ENCODE measurements at regions not wholly inside any gene's neighbourhood (a gene's known extent, or its start where the extent isn't known, plus 50 kb on each side); places are given as distances from the start of the nearest gene placed in this dataset.

- no peak overlapping the region for H3K4me3 ChIP-seq
- H3K27ac ChIP-seq: no peak overlapping the region
Observed at GRCh38 chr7:21370283-21370982, 57.5 kb upstream of the SP4 start.

DNA sequence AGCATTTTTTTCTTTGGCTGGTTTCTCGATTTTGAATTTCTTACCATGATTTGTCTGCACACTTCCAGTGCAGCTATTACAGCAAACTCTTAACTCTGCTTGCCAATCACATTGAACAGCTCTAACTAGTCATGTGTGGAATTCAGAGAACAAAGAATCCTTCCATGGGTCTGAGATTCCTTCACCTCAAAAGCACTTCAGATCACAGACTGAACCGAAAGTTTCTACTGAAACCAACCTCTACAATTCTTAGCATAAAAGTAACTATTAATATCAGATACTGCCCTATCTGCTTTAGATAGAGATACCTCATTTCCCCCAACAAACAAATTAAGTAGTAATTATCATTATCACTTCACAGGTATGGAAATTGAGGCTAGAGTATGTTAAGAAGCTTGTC is 56.5 kb upstream of the SP4 start:
- Histone ChIP-seq H3K27ac (no peak overlapping the region), H3K4me3 (no peak overlapping the region)

DNA sequence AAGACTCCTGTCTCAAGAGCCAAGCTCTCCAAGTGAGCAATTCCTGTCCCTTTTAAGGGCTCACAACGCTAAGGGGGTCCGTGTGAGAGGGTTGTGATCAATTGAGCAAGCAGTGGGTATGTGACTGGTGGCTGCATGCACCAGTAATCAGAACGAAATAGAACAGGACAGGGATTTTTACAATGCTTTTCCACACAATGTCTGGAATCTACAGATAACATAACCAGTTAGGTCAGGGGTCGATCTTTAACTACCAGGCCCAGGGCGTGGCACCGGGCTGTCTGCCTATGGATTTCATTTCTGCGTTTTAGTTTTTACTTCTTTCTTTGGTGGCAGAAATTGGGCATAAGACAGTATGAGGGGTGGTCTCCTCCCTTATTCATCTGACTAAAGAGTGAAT is 54.9 kb upstream of the SP4 start:
- Histone ChIP-seq H3K4me3 (no peak overlapping the region), H3K27ac (no peak overlapping the region)

GRCh38 chr7:21374134-21374533 is 53.7 kb upstream of the SP4 start:
- Histone ChIP-seq H3K27ac (no peak overlapping the region), H3K4me3 (no peak overlapping the region)

GRCh38 chr7:21377545-21377944 is 50.3 kb upstream of the SP4 start:
- no peak overlapping the region for H3K4me3 ChIP-seq
- no peak overlapping the region for H3K27ac ChIP-seq
